Left ventricle myocardium inferior (tissue), 1 donor: ENCODE measurements at regions not wholly inside any gene's neighbourhood (a gene's known extent, or its start where the extent isn't known, plus 50 kb on each side); places are given as distances from the start of the nearest gene placed in this dataset.

ENCODE experiments used
- DNase-seq: peaks from one replicate; pipeline ENCODE4 v3.0.0-alpha.2; 2020
- H3K27ac ChIP-seq: fragments of 200-600 bp; replicated peaks from 2 replicates; pipeline ENCODE4 v1.8.0; 2021
- H3K27me3 ChIP-seq: fragments of 200-600 bp; 2 replicates; pipeline ENCODE4 v1.8.0; 2021; ENCODE audit warnings: low read depth
- H3K36me3 ChIP-seq: fragments of 200-600 bp; 2 replicates; pipeline ENCODE4 v1.8.0; 2021
- H3K4me1 ChIP-seq: fragments of 200-600 bp; 2 replicates; pipeline ENCODE4 v1.8.0; 2021
- H3K4me3 ChIP-seq: fragments of 200-600 bp; 2 replicates; pipeline ENCODE4 v1.8.0; 2021; ENCODE audit warnings: mild to moderate bottlenecking, moderate library complexity
- H3K9me3 ChIP-seq: fragments of 200-600 bp; replicated peaks from 2 replicates; pipeline ENCODE4 v1.8.0; 2021
- CTCF ChIP-seq: fragments of 200-600 bp; IDR thresholded peaks from 2 replicates; pipeline ENCODE4 v1.8.0; 2021; ENCODE audit warnings: antibody characterized with exemption, mild to moderate bottlenecking, borderline replicate concordance
- intact Hi-C: fragments of 100-400 bp; cut with micrococcal nuclease; formaldehyde crosslinking; loops from one replicate; pipeline ENCODE4 v1.11.0; 2022
- donor health status: DM: no; HTN: yes; CAD: no; lungs with severe emphysema.

- intact Hi-C loops, result no loop called here
- H3K9me3 ChIP-seq, result peaks cover 9% of the 10 kb centered on the region
- no peak overlapping the region for H3K4me3 ChIP-seq
- H3K27ac ChIP-seq, result no peak overlapping the region
- H3K36me3 ChIP-seq, result no peaks in the 10 kb centered on the region
- no peaks in the 10 kb centered on the region for H3K4me1 ChIP-seq
- DNase-seq, result no peak
- no peak for TF ChIP-seq CTCF
- H3K27me3 ChIP-seq, result no peaks in the 10 kb centered on the region
These were observed 53.3 kb upstream of the SLC7A1 start for GRCh38 chr13:29648760-29649159.
